COLO668 (cell line): ENCODE measurements at regions not wholly inside any gene's neighbourhood (a gene's known extent, or its start where the extent isn't known, plus 50 kb on each side); places are given as distances from the start of the nearest gene placed in this dataset.
A peak's percentile ranks its signal among the peaks of the same experiment; 100 is the strongest.
"Not testable (repeated sequence)": the region's sequence is repeated elsewhere in the genome, so short reads cannot be mapped to it uniquely, and the experiment has no call there.

Experiments used
- DNase-seq: peaks from one replicate; lab custom pipeline; 2025; ENCODE audit not compliant: unreplicated experiment; lab: John Stamatoyannopoulos, UW

GRCh38 chr6:12605888-12606345 is 110.7 kb upstream of the PHACTR1 start:
- peak; percentile 31 for DNase-seq

GRCh38 chr6:12606616-12607015 is 110.0 kb upstream of the PHACTR1 start:
- no peak for DNase-seq

- DNase-seq, result no peak
Observed at GRCh38 chr6:12608016-12608860, 108.3 kb upstream of the PHACTR1 start.

GRCh38 chr6:12608874-12609273 is 107.7 kb upstream of the PHACTR1 start:
- DNase-seq, result no peak

GRCh38 chr6:12609751-12610150 is 106.8 kb upstream of the PHACTR1 start:
- no peak for DNase-seq

- DNase-seq, result no peak
Observed at GRCh38 chr6:12610862-12611261, 105.7 kb upstream of the PHACTR1 start.

GRCh38 chr6:12613811-12614210 is 102.8 kb upstream of the PHACTR1 start:
- no peak for DNase-seq

- no peak for DNase-seq
Observed at GRCh38 chr6:12614456-12614855, 102.1 kb upstream of the PHACTR1 start.

- DNase-seq, result no peak
Observed at GRCh38 chr6:12618296-12618695, 98.3 kb upstream of the PHACTR1 start.

GRCh38 chr6:12621754-12622153 is 94.8 kb upstream of the PHACTR1 start:
- DNase-seq, result no peak

GRCh38 chr6:12622566-12622965 is 94.0 kb upstream of the PHACTR1 start:
- no peak for DNase-seq

- DNase-seq, result no peak
Observed at GRCh38 chr6:12624142-12624837, 92.3 kb upstream of the PHACTR1 start.

- DNase-seq, result no peak
Observed at GRCh38 chr6:12627053-12627452, 89.5 kb upstream of the PHACTR1 start.

GRCh38 chr6:12628327-12628726 is 88.2 kb upstream of the PHACTR1 start:
- DNase-seq, result no peak

GRCh38 chr6:12633746-12634145 is 82.8 kb upstream of the PHACTR1 start:
- not testable (repeated sequence) for DNase-seq

- no peak for DNase-seq
Observed at GRCh38 chr6:12635375-12635774, 81.2 kb upstream of the PHACTR1 start.

GRCh38 chr6:12635813-12636212 is 80.8 kb upstream of the PHACTR1 start:
- no peak for DNase-seq

- DNase-seq, result no peak
Observed at GRCh38 chr6:12636336-12636735, 80.2 kb upstream of the PHACTR1 start.

GRCh38 chr6:12637960-12638641 is 78.5 kb upstream of the PHACTR1 start:
- DNase-seq, result peak; percentile 39

- no peak for DNase-seq
Observed at GRCh38 chr6:12640438-12640837, 76.1 kb upstream of the PHACTR1 start.

- DNase-seq, result not testable (repeated sequence)
Observed at GRCh38 chr6:12641785-12642184, 74.8 kb upstream of the PHACTR1 start.

- no peak for DNase-seq
Observed at GRCh38 chr6:12645941-12646340, 70.6 kb upstream of the PHACTR1 start.
